A673 (cell line): ENCODE measurements at regions not wholly inside any gene's neighbourhood (a gene's known extent, or its start where the extent isn't known, plus 50 kb on each side); places are given as distances from the start of the nearest gene placed in this dataset.

ENCODE experiments used
- BruUV-seq: library from RNA; stranded (reverse); fragments of 400-500 nt; replicated peaks from 2 replicates; lab custom pipeline; 2021; lab: Mats Ljungman, UMichigan
- CTCF ChIA-PET: fragments of 300-600 bp; sonication (Branson Sonifier 250); formaldehyde crosslinking; loops from one replicate; lab custom pipeline; 2022; ENCODE audit warnings: antibody characterized with exemption; lab: Charles Lee
- POLR2A ChIA-PET: fragments of 300-600 bp; sonication (Branson Sonifier 250); formaldehyde crosslinking; loops from one replicate; lab custom pipeline; 2022; ENCODE audit warnings: antibody characterized with exemption; ENCODE audit not compliant: low non-redundant PET; lab: Charles Lee
- DNase-seq: peaks from one replicate; pipeline ENCODE4 v3.0.0-alpha.2; 2015; ENCODE audit warnings: low spot score
- H3K27ac ChIP-seq: fragments of 200-600 bp; sonication (generic); 2 replicates; pipeline ENCODE4 v1.5.1; 2016; ENCODE audit warnings: mixed run types, low read depth, mild to moderate bottlenecking, mixed read lengths, antibody characterized with exemption, low read length; ENCODE audit not compliant: poor library complexity, severe bottlenecking
- H3K27me3 ChIP-seq: fragments of 200-600 bp; sonication (generic); replicated peaks from 2 replicates; pipeline ENCODE4 v1.6.1; 2017; ENCODE audit warnings: mixed run types, low read depth, mild to moderate bottlenecking, mixed read lengths, antibody characterized with exemption, low read length; ENCODE audit not compliant: insufficient read depth, poor library complexity
- H3K36me3 ChIP-seq: fragments of 200-600 bp; sonication (generic); 2 replicates; pipeline ENCODE4 v1.6.1; 2016; ENCODE audit warnings: mixed run types, mild to moderate bottlenecking, mixed read lengths, antibody characterized with exemption, low read length; ENCODE audit not compliant: insufficient read depth, poor library complexity, severe bottlenecking
- H3K4me1 ChIP-seq: fragments of 200-600 bp; sonication (generic); 2 replicates; pipeline ENCODE4 v1.6.1; 2017; ENCODE audit warnings: mixed run types, mild to moderate bottlenecking, mixed read lengths, antibody characterized with exemption, low read length; ENCODE audit not compliant: insufficient read depth, poor library complexity, severe bottlenecking
- H3K4me3 ChIP-seq: fragments of 200-600 bp; sonication (generic); 2 replicates; pipeline ENCODE4 v1.5.1; 2016; ENCODE audit warnings: low read depth, mixed run types, mild to moderate bottlenecking, mixed read lengths, low read length; ENCODE audit not compliant: poor library complexity, severe bottlenecking
- H3K9me3 ChIP-seq: fragments of 200-600 bp; sonication (generic); 2 replicates; pipeline ENCODE4 v1.6.1; 2016; ENCODE audit warnings: mixed run types, low read depth, mild to moderate bottlenecking, mixed read lengths, antibody characterized with exemption, low read length; ENCODE audit not compliant: poor library complexity, severe bottlenecking
- CTCF ChIP-seq: fragments of 300-800, 200-600 bp; sonication (generic); conservative IDR thresholded peaks from 2 replicates; pipeline ENCODE4 v1.5.1; 2017; ENCODE audit warnings: low read depth, mild to moderate bottlenecking, antibody characterized with exemption, low read length, moderate library complexity, mixed read lengths
- EZH2 ChIP-seq: fragments of 200-600 bp; sonication (generic); IDR thresholded peaks from 2 replicates; pipeline ENCODE4 v1.6.1; 2017; ENCODE audit warnings: borderline replicate concordance, low read depth, mild to moderate bottlenecking, mixed read lengths, antibody characterized with exemption, low read length; ENCODE audit not compliant: poor library complexity, severe bottlenecking
- intact Hi-C: fragments of 100-400 bp; cut with micrococcal nuclease; formaldehyde crosslinking; loops from one replicate; pipeline ENCODE4 v1.10.0; 2022; ENCODE audit not compliant: unreplicated experiment

GRCh38 chr1:218742467-218743262 lies 397.5 kb downstream of the TGFB2 start:
- no peaks in the 10 kb centered on the region for H3K4me1 ChIP-seq
- no peaks in the 10 kb centered on the region for H3K36me3 ChIP-seq
- DNase-seq, result no peak
- no peaks in the 10 kb centered on the region for H3K9me3 ChIP-seq
- H3K4me3 ChIP-seq, result no peak overlapping the region
- intact Hi-C loops, result no loop called here
- H3K27me3 ChIP-seq, result peaks cover 20% of the 10 kb centered on the region
- ChIA-PET POLR2A (no interaction called here), CTCF (no interaction called here)
- no TSS peak for BruUV-seq
- TF ChIP-seq EZH2 (no peak), CTCF (no peak)
- no peak overlapping the region for H3K27ac ChIP-seq

GRCh38 chr1:218743861-218744505 lies 398.8 kb downstream of the TGFB2 start:
- POLR2A ChIA-PET, result no interaction called here
- no peaks in the 10 kb centered on the region for H3K4me1 ChIP-seq
- no peaks in the 10 kb centered on the region for H3K36me3 ChIP-seq
- DNase-seq, result no peak
- intact Hi-C loops, result no loop called here
- peaks cover 20% of the 10 kb centered on the region for H3K27me3 ChIP-seq
- BruUV-seq, result no TSS peak
- CTCF ChIA-PET, result no interaction called here
- H3K27ac ChIP-seq, result no peak overlapping the region
- peaks cover 2% of the 10 kb centered on the region for H3K9me3 ChIP-seq
- no peak overlapping the region for H3K4me3 ChIP-seq
- no peak for TF ChIP-seq CTCF
- TF ChIP-seq EZH2, result no peak

DNA sequence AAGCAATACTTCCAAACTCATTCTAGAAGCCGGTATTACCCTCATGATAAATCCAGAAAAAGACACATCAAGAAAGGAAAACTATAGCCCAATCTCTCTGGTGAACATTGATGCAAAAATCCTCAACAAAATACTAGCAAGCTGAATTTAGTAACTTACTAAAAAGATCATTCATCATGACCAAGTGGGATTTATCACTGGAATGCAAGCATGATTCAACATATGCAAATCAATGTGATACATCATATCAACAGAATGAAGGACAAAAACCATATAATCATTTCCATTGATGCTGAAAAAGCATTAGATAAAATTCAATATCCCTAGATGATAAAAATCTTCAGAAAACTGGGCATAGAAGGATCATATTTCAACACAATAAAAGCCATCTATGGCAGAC lies 402.9 kb downstream of the TGFB2 start:
- H3K9me3 ChIP-seq, result peaks cover 3% of the 10 kb centered on the region
- no peak for TF ChIP-seq CTCF
- no peak for TF ChIP-seq EZH2
- intact Hi-C loops, result no loop called here
- H3K4me3 ChIP-seq, result no peak overlapping the region
- H3K27me3 ChIP-seq, result peaks cover 24% of the 10 kb centered on the region
- DNase-seq, result no peak
- no TSS peak for BruUV-seq
- no peaks in the 10 kb centered on the region for H3K36me3 ChIP-seq
- no peaks in the 10 kb centered on the region for H3K4me1 ChIP-seq
- POLR2A ChIA-PET, result no interaction called here
- CTCF ChIA-PET, result interaction anchor here (0.8 kb wide), 1 partner anchor 294 kb away, joined by 3 read pairs; no protein-coding TSS in a partner anchor
- no peak overlapping the region for H3K27ac ChIP-seq
